ENCODE measurements at regions not wholly inside any gene's neighbourhood (a gene's known extent, or its start where the extent isn't known, plus 50 kb on each side); places are given as distances from the start of the nearest gene placed in this dataset.
"Not testable (repeated sequence)": the region's sequence is repeated elsewhere in the genome, so short reads cannot be mapped to it uniquely, and the experiment has no call there.

DNA sequence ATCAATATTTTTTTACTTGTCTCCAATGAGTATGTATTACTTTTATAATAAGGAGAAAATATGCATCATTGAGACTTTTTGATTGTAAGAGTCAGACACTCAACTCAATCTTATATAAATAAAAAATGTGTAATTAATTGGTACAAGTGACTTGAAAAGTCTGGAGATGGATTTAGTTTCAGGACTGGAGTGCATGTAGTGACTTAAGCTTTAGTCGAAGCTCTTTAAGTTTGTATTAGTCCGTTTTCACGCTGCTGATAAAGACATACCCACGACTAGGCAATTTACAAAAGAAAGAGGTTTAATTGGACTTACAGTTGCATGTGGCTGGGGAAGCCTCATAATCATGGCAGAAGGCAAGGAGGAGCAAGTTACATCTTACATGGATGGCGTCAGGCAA is 60.7 kb upstream of the NKD1 start:
- FAIRE-seq (no peak), ATAC-seq (no peak), DNase-seq (ENCODE audit: low read depth in 1 of 2, low spot score in 1 of 2) (no peak)
- whole genome bisulfite sequencing (ENCODE audit: missing lambda C conversion rate) = 8% methylated on average over 5 of the region's 5 CpGs
- POLR2A ChIA-PET = no interaction called here
- no peak overlapping the region for H3K4me2 ChIP-seq
- peaks cover 13% of the 10 kb centered on the region; the same call in 1 of the 3 replicates for H3K9me3 ChIP-seq
- TF ChIP-seq ESRRA (IDR thresholded peaks at IDR 0.05; ENCODE audit: borderline replicate concordance, low read length) = no peak
- TF ChIP-seq EP300 (IDR thresholded peaks at IDR 0.05) = no peak
- TF ChIP-seq, protein P1, sequence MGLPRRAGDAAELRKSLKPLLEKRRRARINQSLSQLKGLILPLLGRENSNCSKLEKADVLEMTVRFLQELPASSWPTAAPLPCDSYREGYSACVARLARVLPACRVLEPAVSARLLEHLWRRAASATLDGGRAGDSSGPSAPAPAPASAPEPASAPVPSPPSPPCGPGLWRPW (IDR thresholded peaks at IDR 0.05) = no peak
- TF ChIP-seq FOSB (CRISPR knock-in tag; IDR thresholded peaks at IDR 0.05) = no peak
- TF ChIP-seq, protein P2, sequence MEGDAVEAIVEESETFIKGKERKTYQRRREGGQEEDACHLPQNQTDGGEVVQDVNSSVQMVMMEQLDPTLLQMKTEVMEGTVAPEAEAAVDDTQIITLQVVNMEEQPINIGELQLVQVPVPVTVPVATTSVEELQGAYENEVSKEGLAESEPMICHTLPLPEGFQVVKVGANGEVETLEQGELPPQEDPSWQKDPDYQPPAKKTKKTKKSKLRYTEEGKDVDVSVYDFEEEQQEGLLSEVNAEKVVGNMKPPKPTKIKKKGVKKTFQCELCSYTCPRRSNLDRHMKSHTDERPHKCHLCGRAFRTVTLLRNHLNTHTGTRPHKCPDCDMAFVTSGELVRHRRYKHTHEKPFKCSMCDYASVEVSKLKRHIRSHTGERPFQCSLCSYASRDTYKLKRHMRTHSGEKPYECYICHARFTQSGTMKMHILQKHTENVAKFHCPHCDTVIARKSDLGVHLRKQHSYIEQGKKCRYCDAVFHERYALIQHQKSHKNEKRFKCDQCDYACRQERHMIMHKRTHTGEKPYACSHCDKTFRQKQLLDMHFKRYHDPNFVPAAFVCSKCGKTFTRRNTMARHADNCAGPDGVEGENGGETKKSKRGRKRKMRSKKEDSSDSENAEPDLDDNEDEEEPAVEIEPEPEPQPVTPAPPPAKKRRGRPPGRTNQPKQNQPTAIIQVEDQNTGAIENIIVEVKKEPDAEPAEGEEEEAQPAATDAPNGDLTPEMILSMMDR (IDR thresholded peaks at IDR 0.05) = no peak
- TF ChIP-seq HOXB13 (CRISPR knock-in tag; IDR thresholded peaks at IDR 0.05; ENCODE audit: low read depth) = no peak
- TF ChIP-seq HDAC2 (IDR thresholded peaks at IDR 0.05) = no peak
- no peak for TF ChIP-seq JUNB (IDR thresholded peaks at IDR 0.05)
- TF ChIP-seq, protein P3, sequence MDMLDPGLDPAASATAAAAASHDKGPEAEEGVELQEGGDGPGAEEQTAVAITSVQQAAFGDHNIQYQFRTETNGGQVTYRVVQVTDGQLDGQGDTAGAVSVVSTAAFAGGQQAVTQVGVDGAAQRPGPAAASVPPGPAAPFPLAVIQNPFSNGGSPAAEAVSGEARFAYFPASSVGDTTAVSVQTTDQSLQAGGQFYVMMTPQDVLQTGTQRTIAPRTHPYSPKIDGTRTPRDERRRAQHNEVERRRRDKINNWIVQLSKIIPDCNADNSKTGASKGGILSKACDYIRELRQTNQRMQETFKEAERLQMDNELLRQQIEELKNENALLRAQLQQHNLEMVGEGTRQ (IDR thresholded peaks at IDR 0.05) = no peak
- no peak for TF ChIP-seq POLR2AphosphoS2 (conservative IDR thresholded peaks at IDR 0.05; ENCODE audit: low read length)
- no peak for TF ChIP-seq EHF (CRISPR knock-in tag; IDR thresholded peaks at IDR 0.05)
- TF ChIP-seq, protein P4, sequence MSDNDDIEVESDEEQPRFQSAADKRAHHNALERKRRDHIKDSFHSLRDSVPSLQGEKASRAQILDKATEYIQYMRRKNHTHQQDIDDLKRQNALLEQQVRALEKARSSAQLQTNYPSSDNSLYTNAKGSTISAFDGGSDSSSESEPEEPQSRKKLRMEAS (IDR thresholded peaks at IDR 0.05) = no peak
- no peak for TF ChIP-seq NPAS2 (CRISPR knock-in tag; IDR thresholded peaks at IDR 0.05; ENCODE audit: borderline replicate concordance)
- TF ChIP-seq HOXA7 (CRISPR knock-in tag; IDR thresholded peaks at IDR 0.05) = no peak
- no peak overlapping the region for H3K27ac ChIP-seq
- CTCF ChIA-PET = no interaction called here
- no peaks in the 10 kb centered on the region for H3K4me1 ChIP-seq
- no peak overlapping the region for H3K4me3 ChIP-seq

DNA sequence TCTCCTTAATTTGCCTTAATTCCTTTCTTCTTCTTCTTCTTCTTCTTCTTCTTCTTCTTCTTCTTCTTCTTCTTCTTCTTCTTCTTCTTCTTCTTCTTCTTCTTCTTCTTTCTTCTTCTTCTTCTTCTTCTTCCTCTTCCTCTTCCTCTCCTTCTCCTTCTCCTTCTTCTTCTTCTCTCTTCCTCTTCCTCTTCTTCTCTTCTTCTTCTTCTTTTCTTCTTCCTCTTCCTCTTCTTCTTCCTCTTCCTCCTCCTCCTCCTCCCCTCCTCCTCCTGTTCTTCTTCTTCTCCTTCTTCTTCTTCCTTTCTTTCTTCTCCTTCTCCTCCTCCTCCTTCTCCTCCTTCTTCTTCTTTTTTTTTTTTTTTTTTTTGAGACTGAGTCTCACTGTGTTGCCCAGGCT is 62.0 kb upstream of the NKD1 start:
- H3K9me3 ChIP-seq = peaks cover 13% of the 10 kb centered on the region; the same call in 1 of the 3 replicates
- H3K27ac ChIP-seq; FAIRE-seq; POLR2A ChIA-PET; H3K4me1 ChIP-seq; H3K4me2 ChIP-seq; H3K4me3 ChIP-seq; ATAC-seq; DNase-seq (ENCODE audit: low read depth in 1 of 2, low spot score in 1 of 2): not testable (repeated sequence)
- CTCF ChIA-PET = interaction anchor here (1.4 kb wide), 1 partner anchor 8 kb away, joined by 4 read pairs; no protein-coding TSS in a partner anchor

DNA sequence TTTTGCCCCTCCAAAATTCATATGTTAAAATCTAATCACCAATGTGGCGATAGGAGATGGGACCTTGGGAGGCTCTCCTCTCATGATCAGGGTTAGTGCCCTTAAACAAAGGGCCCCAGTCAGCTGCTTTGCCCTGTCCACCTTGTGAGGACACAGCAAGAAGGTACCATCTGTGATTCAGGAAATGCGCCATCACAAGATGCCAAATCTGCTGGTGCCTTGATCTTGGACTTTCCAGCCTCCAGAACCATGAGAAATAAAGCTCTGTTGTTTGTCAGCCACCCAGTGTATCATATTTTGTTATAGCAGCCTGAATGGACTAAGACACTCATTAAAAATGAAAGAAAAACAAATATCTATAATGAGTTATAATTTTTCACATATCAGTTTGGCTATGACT is 63.0 kb upstream of the NKD1 start:
- DNase-seq (ENCODE audit: low read depth in 1 of 2, low spot score in 1 of 2) = no peak
- ATAC-seq = no peak
- TF ChIP-seq, protein P5, sequence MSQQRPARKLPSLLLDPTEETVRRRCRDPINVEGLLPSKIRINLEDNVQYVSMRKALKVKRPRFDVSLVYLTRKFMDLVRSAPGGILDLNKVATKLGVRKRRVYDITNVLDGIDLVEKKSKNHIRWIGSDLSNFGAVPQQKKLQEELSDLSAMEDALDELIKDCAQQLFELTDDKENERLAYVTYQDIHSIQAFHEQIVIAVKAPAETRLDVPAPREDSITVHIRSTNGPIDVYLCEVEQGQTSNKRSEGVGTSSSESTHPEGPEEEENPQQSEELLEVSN (IDR thresholded peaks at IDR 0.05; ENCODE audit: borderline replicate concordance, low read depth) = no peak
- TF ChIP-seq FOXS1 (CRISPR knock-in tag; IDR thresholded peaks at IDR 0.05) = no peak
- TF ChIP-seq, protein P6, sequence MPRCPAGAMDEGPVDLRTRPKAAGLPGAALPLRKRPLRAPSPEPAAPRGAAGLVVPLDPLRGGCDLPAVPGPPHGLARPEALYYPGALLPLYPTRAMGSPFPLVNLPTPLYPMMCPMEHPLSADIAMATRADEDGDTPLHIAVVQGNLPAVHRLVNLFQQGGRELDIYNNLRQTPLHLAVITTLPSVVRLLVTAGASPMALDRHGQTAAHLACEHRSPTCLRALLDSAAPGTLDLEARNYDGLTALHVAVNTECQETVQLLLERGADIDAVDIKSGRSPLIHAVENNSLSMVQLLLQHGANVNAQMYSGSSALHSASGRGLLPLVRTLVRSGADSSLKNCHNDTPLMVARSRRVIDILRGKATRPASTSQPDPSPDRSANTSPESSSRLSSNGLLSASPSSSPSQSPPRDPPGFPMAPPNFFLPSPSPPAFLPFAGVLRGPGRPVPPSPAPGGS (IDR thresholded peaks at IDR 0.05) = no peak
- TF ChIP-seq, protein P7, sequence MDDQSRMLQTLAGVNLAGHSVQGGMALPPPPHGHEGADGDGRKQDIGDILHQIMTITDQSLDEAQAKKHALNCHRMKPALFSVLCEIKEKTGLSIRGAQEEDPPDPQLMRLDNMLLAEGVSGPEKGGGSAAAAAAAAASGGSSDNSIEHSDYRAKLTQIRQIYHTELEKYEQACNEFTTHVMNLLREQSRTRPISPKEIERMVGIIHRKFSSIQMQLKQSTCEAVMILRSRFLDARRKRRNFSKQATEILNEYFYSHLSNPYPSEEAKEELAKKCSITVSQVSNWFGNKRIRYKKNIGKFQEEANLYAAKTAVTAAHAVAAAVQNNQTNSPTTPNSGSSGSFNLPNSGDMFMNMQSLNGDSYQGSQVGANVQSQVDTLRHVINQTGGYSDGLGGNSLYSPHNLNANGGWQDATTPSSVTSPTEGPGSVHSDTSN (IDR thresholded peaks at IDR 0.05) = no peak
- no peak for TF ChIP-seq POLR2A (IDR thresholded peaks at IDR 0.05; ENCODE audit: low read length)
- TF ChIP-seq, protein P2 (IDR thresholded peaks at IDR 0.05) = no peak
- TF ChIP-seq, protein P4 (IDR thresholded peaks at IDR 0.05) = no peak
- TF ChIP-seq CEBPB (IDR thresholded peaks at IDR 0.05) = no peak
- no peak for TF ChIP-seq HOXA7 (CRISPR knock-in tag; IDR thresholded peaks at IDR 0.05)
- TF ChIP-seq RCOR1 (IDR thresholded peaks at IDR 0.05; ENCODE audit: low read depth, low read length) = no peak
- no peak overlapping the region for H3K4me3 ChIP-seq
- 12% methylated on average over 2 of the region's 2 CpGs for WGBS (ENCODE audit: missing lambda C conversion rate)
- H3K4me2 ChIP-seq = no peak overlapping the region
- ChIA-PET CTCF (interaction anchor here (0.6 to 1.4 kb wide), 2 partner anchors 9 to 472 kb away, joined by 3 to 4 read pairs; no protein-coding TSS in a partner anchor), POLR2A (no interaction called here)
- H3K27ac ChIP-seq = no peak overlapping the region
- peaks cover 13% of the 10 kb centered on the region; the same call in 1 of the 3 replicates for H3K9me3 ChIP-seq
- no peaks in the 10 kb centered on the region for H3K4me1 ChIP-seq
- no peak for FAIRE-seq
